Thymus (tissue), 11 donors: ENCODE measurements at regions not wholly inside any gene's neighbourhood (a gene's known extent, or its start where the extent isn't known, plus 50 kb on each side); places are given as distances from the start of the nearest gene placed in this dataset.

ENCODE experiments used
- DNase-seq, 9 donors: peaks; one replicate each; pipeline ENCODE4 v3.0.0-alpha.2; 2013; ENCODE audit warnings: low spot score in 9 of 9, low read depth in 6 of 9, missing footprints in 1 of 9
- H3K27ac ChIP-seq, 2 donors: one replicate each; pipeline ENCODE4 v1.5.1; 2013; ENCODE audit warnings: control low read depth in 1 of 2, low read depth in 1 of 2, low read length in 1 of 2, mild to moderate bottlenecking in 1 of 2, moderate library complexity in 1 of 2
- H3K27me3 ChIP-seq, 2 donors: one replicate each; pipeline ENCODE4 v1.5.1; 2013; ENCODE audit warnings: low read length in 1 of 2; ENCODE audit not compliant: control insufficient read depth in 2 of 2, insufficient read depth in 1 of 2
- H3K36me3 ChIP-seq, 2 donors: one replicate each; pipeline ENCODE4 v1.5.1; 2013; ENCODE audit warnings: low read length in 1 of 2, mild to moderate bottlenecking in 1 of 2, moderate library complexity in 1 of 2; ENCODE audit not compliant: control insufficient read depth in 2 of 2, insufficient read depth in 2 of 2
- H3K4me1 ChIP-seq, 2 donors: one replicate each; pipeline ENCODE4 v1.5.1; 2013; ENCODE audit warnings: low read length in 2 of 2; ENCODE audit not compliant: control insufficient read depth in 2 of 2, insufficient read depth in 2 of 2
- H3K4me3 ChIP-seq, 2 donors: one replicate each; pipeline ENCODE4 v1.5.1; 2013; ENCODE audit warnings: low read length in 2 of 2, control low read depth in 1 of 2, mild to moderate bottlenecking in 1 of 2
- H3K9me3 ChIP-seq, 2 donors: one replicate each; pipeline ENCODE4 v1.5.1; 2013; ENCODE audit warnings: low read length in 1 of 2, mild to moderate bottlenecking in 1 of 2; ENCODE audit not compliant: control insufficient read depth in 2 of 2, insufficient read depth in 1 of 2
- WGBS: extraction: QIAGEN DNeasy Blood & Tissue Kit; methylation state at CpG from one replicate; pipeline ENCODE4 v1.1.7; 2013; 5-methylcytosine and 5-hydroxymethylcytosine counted together
- donor health status: healthy.

- no peak overlapping the region for H3K4me3 ChIP-seq
- no peaks in the 10 kb centered on the region for H3K9me3 ChIP-seq
- H3K27me3 ChIP-seq, result no peaks in the 10 kb centered on the region
- no peak for DNase-seq
- no peaks in the 10 kb centered on the region for H3K36me3 ChIP-seq
- H3K27ac ChIP-seq, result no peak overlapping the region
- H3K4me1 ChIP-seq, result no peaks in the 10 kb centered on the region
Measured at GRCh38 chr14:42750771-42751170, 1144.1 kb downstream of the LRFN5 start.

GRCh38 chr14:42742084-42742483 is 1135.4 kb downstream of the LRFN5 start:
- Histone ChIP-seq H3K27ac (no peak overlapping the region), H3K36me3 (no peaks in the 10 kb centered on the region), H3K27me3 (no peaks in the 10 kb centered on the region), H3K4me3 (no peak overlapping the region), H3K4me1 (no peaks in the 10 kb centered on the region), H3K9me3 (no peaks in the 10 kb centered on the region)
- no peak for DNase-seq
- WGBS, result 71% methylated on average over 2 of the region's 2 CpGs

- no peak overlapping the region for H3K27ac ChIP-seq
- no peaks in the 10 kb centered on the region for H3K36me3 ChIP-seq
- no peaks in the 10 kb centered on the region for H3K9me3 ChIP-seq
- H3K4me1 ChIP-seq, result no peaks in the 10 kb centered on the region
- WGBS, result 51% methylated on average over 1 of the region's 1 CpG
- H3K27me3 ChIP-seq, result no peaks in the 10 kb centered on the region
- H3K4me3 ChIP-seq, result no peak overlapping the region
- DNase-seq, result no peak
Measured at GRCh38 chr14:42736408-42736807, 1129.7 kb downstream of the LRFN5 start.

GRCh38 chr14:42734041-42734440 is 1127.4 kb downstream of the LRFN5 start:
- Histone ChIP-seq H3K4me3 (no peak overlapping the region), H3K4me1 (no peaks in the 10 kb centered on the region), H3K36me3 (no peaks in the 10 kb centered on the region), H3K27ac (no peak overlapping the region), H3K9me3 (no peaks in the 10 kb centered on the region), H3K27me3 (no peaks in the 10 kb centered on the region)
- 88% methylated on average over 1 of the region's 1 CpG for WGBS
- DNase-seq, result no peak

GRCh38 chr14:42732005-42732404 is 1125.3 kb downstream of the LRFN5 start:
- no peaks in the 10 kb centered on the region for H3K27me3 ChIP-seq

GRCh38 chr14:42731480-42731879 is 1124.8 kb downstream of the LRFN5 start:
- H3K27me3 ChIP-seq, result no peaks in the 10 kb centered on the region
- H3K4me3 ChIP-seq, result no peak overlapping the region
- H3K36me3 ChIP-seq, result no peaks in the 10 kb centered on the region
- no peak for DNase-seq
- no peaks in the 10 kb centered on the region for H3K9me3 ChIP-seq
- no peaks in the 10 kb centered on the region for H3K4me1 ChIP-seq
- 95% methylated on average over 2 of the region's 2 CpGs for WGBS
- no peak overlapping the region for H3K27ac ChIP-seq

More at GRCh38 chr14:42732005-42732404, 1125.3 kb downstream of the LRFN5 start:
- Histone ChIP-seq H3K4me3 (no peak overlapping the region), H3K4me1 (no peaks in the 10 kb centered on the region), H3K36me3 (no peaks in the 10 kb centered on the region), H3K9me3 (no peaks in the 10 kb centered on the region), H3K27ac (no peak overlapping the region)
- DNase-seq, result no peak

DNA sequence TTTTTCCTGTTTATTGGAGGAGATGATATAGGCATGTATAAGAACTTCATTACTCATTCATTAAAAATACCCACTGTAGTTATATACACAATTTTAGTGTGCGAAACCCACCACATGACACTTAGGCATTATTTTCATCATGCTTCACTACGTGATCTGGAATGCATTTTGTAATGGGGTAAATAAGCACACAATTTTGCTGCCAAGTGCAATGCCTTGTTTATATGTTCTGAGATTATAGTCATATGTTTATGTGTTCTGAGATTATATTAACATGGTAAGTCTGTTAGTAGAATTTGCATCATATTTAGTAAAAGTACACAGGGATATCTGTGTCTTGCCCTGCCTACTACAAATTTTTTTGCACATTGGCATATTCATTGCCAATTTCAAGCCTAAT is 1123.0 kb downstream of the LRFN5 start:
- DNase-seq, result no peak
- Histone ChIP-seq H3K4me3 (no peak overlapping the region), H3K27ac (no peak overlapping the region), H3K9me3 (no peaks in the 10 kb centered on the region), H3K27me3 (no peaks in the 10 kb centered on the region), H3K4me1 (no peaks in the 10 kb centered on the region), H3K36me3 (no peaks in the 10 kb centered on the region)
- 95% methylated on average over 2 of the region's 2 CpGs for WGBS

GRCh38 chr14:42719391-42719790 is 1112.7 kb downstream of the LRFN5 start:
- no peaks in the 10 kb centered on the region for H3K9me3 ChIP-seq
- DNase-seq, result no peak
- H3K27ac ChIP-seq, result no peak overlapping the region
- no peaks in the 10 kb centered on the region for H3K36me3 ChIP-seq
- no peak overlapping the region for H3K4me3 ChIP-seq
- H3K27me3 ChIP-seq, result no peaks in the 10 kb centered on the region
- H3K4me1 ChIP-seq, result no peaks in the 10 kb centered on the region
- 80% methylated on average over 1 of the region's 1 CpG for WGBS

- H3K4me3 ChIP-seq, result no peak overlapping the region
- no peaks in the 10 kb centered on the region for H3K36me3 ChIP-seq
- WGBS, result 70% methylated on average over 2 of the region's 2 CpGs
- no peak overlapping the region for H3K27ac ChIP-seq
- no peak for DNase-seq
- H3K9me3 ChIP-seq, result no peaks in the 10 kb centered on the region
- H3K27me3 ChIP-seq, result no peaks in the 10 kb centered on the region
- no peaks in the 10 kb centered on the region for H3K4me1 ChIP-seq
Measured at GRCh38 chr14:42715316-42715715, 1108.6 kb downstream of the LRFN5 start.

DNA sequence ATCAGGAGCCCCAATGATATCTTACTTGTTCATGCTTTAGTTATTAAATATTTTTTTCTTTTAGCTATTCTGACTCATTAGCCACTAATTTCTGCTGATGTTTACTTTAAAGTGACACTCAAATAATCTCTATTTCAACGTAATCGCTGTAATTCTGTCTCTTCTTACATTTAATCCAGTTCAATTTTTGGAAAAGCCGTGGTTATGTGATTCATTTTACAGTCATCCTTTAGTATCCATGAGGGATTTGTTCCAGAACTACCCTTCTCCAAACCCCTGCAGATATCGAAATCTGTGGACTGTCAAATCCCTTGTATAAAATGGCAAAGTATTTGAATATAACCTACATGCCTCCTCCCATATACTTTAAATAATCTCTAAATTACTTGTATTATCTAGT is 1103.4 kb downstream of the LRFN5 start:
- Histone ChIP-seq H3K4me3 (no peak overlapping the region), H3K27me3 (no peaks in the 10 kb centered on the region), H3K4me1 (no peaks in the 10 kb centered on the region), H3K9me3 (no peaks in the 10 kb centered on the region), H3K27ac (no peak overlapping the region), H3K36me3 (no peaks in the 10 kb centered on the region)
- 95% methylated on average over 4 of the region's 4 CpGs for WGBS
- no peak for DNase-seq
